ENCODE measurements at regions not wholly inside any gene's neighbourhood (a gene's known extent, or its start where the extent isn't known, plus 50 kb on each side); places are given as distances from the start of the nearest gene placed in this dataset.

- TF ChIP-seq FOSL1 (IDR thresholded peaks at IDR 0.05; ENCODE audit: low read depth) = no peak
- no peak for TF ChIP-seq JUND (IDR thresholded peaks at IDR 0.05)
- TF ChIP-seq POLR2AphosphoS5 (IDR thresholded peaks at IDR 0.05; ENCODE audit: low read depth, low read length) = no peak
- TF ChIP-seq CEBPB (IDR thresholded peaks at IDR 0.05; ENCODE audit: low read depth) = no peak
Measured at GRCh38 chr1:29729281-29729680, 493.0 kb downstream of the PTPRU start.

All from HCT116 (cell line).